Fibroblast of peridontal ligament (primary cell): ENCODE measurements at regions not wholly inside any gene's neighbourhood (a gene's known extent, or its start where the extent isn't known, plus 50 kb on each side); places are given as distances from the start of the nearest gene placed in this dataset.

Experiments
- DNase-seq: peaks from one replicate; pipeline ENCODE4 v3.0.0-alpha.2; 2010; ENCODE audit errors: extremely low read depth

DNA sequence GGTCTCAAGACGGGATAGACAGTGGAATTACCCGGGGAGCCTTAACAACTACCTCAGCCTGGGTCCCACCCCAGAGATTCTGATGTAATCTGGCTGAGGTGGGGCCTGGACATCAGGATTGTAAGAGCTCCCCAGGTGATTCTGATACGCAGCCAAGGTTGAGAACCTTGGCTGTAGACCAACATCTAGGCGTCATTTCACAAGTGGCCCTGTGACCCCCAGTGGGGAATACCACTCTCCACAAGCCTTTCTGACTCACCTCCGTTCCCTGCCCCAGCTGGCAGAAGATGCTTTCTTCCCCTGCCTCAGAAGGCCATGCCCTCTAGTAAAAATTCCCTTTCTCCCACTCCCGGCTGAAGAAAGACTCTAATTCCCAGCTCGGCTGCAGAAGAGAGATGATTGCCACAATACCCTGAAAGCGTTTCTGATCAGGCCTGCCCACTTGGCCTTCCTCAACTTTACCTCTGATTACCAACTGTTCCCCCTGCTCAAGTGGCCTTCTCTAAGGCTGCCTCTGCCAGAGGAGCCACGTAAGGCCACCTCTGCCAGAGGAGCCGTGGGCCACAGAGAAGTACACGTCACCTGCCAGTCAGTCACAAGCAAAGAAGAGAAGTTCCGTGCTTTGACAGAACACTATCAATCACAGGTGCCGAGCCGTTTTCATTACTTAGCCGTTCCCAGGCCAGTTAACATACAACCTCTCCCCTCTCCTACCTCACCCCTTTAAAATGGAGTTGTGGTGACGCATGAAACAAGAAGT is 116.8 kb upstream of the PKDCC start:
- no peak for DNase-seq

DNA sequence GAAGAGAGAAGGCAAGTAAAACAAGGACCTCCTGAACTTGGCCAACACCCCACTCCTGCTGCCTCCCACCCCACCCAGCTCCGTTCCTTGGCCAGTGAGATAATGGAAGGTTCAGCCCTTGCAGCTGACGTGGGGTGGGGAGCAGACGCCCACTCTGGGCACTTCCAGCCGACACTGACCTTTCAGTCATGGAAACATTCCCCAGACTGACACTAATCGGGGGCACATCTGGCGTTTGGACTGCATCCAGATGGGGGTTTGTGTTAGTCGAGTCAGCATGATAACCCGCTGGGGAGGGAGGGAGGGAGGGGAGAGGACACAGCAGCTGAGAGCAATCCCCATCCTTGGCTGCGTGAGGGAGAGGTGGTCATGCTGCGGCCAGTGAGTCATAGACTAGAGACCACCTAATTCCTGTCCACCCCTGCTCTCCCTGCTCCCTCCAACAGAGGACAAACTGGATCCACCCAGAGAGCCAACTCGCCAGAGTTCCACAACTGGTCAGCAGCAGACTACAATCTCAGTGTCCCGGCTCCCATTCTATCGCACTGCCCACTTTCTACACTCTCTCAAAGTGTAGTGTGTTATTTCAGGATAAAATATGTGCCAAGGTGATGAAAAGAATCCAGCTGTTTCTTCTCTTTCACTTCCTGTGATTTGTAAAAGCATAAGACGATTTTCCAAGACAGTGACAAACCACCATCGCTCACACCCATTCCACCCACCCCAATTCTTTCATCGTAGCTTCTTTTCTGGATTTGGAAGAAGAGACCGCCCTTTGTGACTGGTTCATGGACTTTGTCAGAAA is 115.4 kb upstream of the PKDCC start:
- DNase-seq = peak; percentile 77

DNA sequence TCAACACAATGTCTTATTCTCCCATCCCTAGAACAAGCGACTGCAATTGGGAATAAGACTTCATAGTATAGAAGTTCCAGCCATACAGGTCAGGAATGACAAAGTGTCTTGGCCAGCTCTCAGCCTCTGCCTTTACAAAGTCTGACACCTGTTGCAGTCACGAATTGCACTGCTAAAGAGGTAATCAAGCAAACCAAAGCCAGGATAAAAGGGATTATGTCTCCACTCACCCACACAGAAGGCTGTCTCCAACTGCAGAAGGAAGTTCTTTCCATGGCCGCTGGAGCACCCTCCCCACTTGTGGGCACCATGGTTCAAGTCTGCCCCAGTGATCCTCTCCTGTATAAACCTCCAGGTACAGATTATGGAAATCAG is 114.8 kb upstream of the PKDCC start:
- DNase-seq = no peak

DNA sequence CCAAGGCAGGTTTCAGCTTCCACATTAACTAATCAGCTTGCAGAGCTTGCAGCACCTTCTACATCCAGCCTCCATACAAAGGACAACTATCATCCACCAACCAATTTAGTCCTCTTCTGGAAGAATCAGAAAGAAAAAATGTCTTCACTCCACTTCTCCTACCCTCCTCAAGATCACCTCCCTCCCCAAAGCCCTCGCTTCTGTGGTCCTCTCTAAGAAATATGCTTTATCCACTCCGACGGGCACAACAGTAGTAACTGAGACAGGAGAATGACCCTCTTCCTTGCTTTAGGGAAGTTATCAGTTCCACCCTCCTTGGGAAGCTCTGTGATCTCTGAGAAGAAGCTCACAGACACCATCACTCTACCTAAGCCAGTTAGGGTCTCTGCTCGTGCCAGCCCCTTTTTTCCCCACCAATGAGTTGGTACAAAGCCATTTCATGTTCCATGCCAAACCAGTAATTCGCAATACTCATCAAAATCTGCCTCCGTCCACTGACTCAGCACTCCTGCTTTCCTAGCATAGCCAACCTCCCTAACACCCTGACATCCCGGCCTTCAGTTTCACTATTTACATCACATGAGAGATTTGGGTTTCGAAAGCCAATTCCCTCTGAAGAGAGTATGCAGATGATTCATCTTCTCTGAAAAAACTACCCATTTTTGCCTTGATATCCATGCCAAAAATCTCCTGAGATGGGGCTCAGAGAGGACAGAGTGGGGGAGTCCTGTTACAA is 114.1 kb upstream of the PKDCC start:
- DNase-seq = peak; percentile 96

DNA sequence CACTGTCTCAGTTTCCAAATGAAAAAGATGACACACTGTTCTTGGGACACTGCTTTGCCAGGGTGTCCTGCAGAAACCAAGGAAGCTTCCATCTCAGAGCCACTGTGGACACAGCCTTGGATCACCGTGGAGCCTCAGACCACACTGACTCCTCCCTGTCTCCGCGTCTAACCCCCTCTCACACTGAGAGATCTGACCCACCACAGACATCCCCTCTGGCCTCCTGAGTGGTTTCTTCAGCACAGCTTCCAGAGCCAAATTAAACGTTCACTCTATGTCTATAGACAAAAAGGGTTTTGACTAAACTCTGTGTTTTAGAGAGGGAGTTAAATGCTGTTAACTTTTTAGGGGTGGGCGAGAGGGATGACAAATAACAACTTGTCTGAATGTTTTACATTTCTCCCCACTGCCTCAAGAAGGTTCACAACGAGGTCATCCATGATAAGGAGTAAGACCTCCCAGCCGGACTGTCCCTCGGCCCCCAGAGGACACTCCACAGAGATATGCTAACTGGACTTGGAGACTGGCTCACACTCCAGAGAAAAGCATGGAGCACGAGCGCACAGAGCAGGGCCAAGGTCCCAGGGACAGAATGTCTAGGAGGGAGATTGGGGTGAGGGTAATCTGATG is 113.4 kb upstream of the PKDCC start:
- no peak for DNase-seq

DNA sequence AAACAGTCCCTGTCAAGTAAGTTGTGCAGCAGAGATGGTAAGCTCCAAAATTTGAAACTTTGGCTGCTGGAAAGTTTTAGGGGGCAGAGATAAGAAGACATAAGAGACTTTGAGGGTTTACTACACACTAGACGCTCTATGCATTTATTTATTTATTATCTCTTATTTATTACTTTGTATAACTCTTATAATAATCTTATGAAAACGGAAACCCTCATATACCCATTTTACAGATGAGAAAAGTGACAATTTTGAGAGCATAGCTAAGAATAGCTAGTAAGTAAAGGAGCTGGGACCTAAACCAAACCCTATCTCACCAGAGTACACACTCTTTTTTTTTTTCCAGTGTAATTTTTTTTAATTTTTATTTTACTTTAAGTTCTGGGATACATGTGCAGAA is 112.8 kb upstream of the PKDCC start:
- no peak for DNase-seq

DNA sequence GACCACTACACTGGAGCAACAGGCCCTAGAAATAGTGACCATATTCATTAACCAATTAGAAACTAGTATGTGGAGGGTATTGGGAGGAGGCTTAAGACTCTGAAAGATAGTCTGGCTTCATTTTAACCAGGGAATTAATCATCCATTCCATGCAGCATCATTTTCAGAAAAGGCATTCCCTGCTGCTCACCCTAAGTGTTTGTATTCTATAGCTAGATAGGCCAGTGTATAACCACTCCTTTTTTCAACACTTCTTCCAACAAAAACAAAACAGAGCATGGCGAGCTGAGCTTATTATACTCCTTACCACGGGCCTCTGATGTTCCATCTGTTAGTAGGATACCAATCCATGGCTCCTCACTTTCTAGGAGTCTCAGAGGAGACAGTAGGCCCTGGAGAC is 112.0 kb upstream of the PKDCC start:
- no peak for DNase-seq

DNA sequence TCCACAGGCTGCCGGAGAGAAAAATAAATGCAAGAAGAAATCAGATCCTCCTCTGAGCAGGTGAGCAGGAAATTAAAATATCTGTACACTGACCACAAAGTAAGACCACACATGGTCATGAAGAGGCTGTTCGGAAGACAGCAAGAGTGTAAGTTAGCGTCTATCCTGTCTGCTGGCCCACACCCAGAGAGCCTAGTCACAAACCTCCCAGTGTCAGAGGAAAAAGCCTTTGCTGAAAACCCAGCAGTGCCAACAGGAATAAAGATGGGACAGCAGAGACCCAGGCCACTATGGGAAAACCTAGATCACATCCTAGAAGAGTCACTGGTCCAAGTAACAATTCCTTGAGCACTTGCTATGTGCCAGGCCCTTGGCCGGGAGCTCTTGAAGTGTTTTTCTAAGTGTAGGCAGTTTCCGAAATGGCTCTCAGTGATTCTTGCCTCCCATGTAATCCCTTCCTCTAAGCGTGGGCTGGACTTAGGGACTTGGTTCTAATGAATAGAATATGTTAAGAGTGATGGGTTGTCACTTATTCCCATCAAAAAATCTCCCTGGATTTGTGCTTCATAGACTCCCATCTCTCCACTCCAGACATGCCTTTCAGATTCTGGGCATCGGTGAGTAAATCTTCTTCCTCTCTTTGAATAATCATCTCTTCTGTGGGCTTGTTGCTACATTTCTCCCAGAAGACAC is 110.9 kb upstream of the PKDCC start:
- DNase-seq = peak; percentile 10

DNA sequence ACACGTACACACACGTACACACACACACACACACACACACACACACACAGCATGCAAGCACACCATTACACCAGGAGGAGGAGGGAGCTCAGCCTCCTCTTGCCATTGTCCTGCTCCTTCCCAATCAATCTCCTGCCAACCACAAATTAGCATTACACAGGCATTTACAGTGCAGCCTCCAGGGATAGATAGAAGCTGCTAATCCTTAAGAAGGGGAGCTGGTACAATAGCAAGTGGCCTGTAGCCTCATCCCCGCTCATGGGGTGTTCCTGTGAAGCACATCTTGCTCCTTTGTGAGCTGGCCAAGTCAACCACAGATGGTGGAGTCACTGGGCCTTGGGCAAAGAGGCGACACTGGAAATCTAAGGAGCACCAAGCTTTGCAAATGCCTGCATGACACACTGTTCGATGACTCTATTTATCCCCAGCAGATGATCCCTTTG is 110.3 kb upstream of the PKDCC start:
- peak; percentile 24 for DNase-seq

DNA sequence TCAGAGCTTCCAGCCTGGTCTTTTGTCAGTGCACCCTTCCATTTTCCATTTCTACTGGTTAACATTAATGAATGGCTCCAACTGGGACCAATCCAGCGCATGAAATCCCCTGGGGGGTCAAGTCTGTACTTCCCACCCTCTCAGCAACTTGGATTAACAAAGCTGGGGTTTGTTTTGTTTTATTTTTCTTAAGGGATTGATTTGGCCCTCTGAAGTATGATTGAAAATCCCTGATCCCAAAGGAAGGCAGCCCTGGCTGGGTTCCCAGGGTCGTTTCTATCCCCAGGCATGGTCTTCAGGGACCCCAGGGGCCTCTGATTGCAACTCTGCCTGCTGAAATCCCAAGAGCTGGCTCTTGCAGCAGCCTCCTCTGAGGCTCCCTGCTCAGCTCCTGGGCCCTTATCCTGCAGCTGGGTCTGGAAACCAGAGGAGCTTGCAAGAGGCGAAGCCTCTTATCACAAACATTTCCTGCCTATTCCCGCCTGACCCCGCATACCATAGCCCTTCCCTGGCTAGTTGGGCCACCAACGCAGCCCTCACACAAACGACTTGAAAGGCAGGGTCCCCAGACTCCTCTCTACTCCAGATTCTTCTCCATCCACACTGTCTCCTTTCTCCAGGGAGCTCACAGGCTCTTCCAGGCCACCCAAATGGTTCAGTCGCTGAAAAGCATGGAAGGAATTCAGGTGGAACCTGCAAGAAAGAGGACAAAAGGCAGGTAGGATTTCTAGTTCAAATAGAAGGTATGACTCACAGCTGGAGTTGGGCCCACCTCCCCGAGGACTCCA is 109.7 kb upstream of the PKDCC start:
- peak; percentile 14 for DNase-seq

DNA sequence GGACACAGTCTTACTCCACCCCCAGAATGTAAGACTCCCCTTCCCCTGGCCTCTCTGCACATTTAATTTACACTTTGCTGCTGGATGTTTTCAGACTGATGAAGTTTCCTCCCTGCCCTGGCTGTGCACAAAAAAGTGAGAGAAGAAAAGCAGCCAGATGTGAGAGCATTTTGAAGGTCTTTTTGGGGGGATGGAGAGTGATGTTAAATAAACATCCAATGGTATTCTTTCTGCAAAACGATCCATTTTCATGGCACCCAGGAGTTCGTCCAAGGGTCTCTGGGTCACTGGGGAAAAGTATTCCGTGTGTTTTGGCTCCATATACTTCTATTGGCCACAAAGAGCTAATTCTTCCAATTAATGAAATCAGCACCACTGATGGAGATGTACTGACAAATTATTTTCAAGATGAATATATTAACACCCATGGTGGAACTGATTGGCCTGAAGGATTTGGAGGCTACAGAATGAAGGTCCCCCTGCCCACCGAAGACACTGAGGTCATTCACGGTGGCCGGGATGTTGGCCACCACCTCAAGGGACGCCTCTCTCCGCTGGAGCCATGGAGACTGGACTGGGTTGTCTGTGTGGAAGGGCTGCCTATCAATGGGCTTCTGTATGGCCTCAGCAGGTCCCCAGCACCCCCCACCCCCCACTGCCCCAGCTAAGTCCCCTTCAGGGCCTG is 107.6 kb upstream of the PKDCC start:
- no peak for DNase-seq

DNA sequence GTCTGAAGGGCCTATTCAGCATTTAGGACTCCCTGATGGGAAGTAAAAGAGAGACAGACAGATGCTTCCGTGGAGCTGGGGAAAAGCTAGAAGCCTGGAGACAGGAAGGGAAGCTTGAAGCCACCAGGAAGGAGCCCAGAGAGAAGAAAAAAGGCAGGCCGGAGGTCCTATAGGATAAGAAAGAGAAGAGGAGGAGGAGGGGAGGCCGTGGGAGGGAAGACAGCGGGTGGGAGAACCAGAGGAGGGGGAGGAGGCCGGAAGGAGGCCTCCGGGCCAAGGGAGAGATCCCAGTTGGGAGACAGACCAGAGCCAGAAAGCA is 107.1 kb upstream of the PKDCC start:
- DNase-seq = no peak

DNA sequence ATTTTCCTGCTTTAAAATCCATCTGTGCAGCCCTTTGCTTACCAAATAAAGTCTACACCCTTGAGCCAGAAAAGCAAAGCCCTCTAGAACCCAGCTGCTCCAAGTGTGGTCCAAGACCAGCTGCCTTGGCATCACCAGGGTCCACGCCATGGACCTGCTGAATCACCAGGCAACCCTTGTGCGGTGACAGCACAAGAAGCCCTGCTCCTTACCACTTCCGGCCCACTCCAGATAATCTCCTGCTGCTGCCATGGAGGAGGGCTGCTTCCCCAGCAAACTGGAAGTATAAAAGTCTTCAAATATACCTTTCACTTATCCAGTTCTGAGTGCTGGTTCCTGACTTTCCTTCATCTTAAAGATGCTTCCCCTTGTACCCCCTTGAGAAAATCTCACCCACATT is 106.0 kb upstream of the PKDCC start:
- DNase-seq = no peak

DNA sequence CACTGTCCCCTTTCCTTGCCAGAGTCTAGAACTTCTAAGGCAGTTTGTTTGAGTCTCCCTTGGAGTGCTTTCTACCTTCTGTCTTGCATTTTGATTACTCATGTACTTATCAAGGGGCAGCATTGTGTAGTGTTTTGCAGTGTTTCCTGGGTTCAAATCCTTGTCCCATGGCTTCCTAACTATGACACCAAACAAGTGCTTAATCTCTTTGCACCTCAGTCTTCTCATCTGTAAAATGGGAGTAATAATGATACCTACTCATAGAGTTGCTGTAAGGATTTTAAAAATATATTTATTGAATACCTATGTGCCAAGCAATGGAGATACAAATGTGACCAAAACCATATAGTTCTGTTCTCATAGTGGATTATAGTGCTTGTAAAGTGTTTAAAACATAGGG is 105.5 kb upstream of the PKDCC start:
- DNase-seq = no peak

DNA sequence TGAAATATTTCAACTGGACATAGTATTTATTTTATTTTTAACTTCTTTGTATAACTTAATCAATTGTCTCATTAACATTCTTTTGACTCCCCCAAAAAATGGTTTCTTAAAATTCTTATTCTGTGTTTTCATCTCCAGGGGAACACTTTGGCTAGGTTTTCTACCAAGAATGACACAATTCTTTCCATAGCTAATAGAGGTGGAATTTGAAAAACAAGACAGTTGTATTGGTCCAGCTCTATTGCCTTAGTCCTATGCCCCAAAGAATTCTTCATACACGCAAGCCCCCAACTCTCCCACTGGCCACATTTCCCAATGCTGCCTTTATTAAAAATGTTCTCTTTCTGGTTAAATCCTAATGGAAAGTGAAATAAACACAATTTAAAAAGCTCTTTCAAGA is 104.7 kb upstream of the PKDCC start:
- DNase-seq = no peak

DNA sequence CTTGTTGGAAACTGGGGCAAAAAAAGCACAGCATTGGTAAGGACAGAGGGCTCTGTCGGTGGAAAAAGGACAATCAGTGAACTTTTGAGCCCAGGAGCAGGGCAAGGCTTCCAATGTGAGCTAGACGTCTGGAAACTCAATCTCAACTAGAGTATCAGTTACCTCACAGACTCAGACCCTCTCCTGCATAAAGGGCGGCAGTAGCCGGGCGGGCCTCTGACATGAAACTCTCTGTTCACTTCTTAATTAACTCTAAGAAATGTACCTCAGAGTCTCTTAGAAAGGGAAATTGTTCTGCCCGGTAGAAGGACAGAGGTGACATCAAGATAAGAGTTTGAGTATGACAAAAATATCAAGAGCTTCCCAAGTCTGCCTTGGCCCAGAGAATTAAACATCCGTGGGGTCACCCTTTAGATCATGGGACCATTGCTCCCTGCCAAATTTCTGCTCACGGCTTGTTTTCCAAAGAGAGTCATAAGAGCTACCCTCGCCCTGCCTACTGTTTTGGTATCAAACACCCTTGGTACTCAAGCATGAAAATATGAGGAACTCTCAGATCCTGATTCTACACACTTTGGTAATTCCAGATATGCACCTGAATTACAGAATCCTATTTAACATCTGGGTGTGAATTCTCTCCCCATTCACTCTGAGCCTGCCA is 103.5 kb upstream of the PKDCC start:
- no peak for DNase-seq

DNA sequence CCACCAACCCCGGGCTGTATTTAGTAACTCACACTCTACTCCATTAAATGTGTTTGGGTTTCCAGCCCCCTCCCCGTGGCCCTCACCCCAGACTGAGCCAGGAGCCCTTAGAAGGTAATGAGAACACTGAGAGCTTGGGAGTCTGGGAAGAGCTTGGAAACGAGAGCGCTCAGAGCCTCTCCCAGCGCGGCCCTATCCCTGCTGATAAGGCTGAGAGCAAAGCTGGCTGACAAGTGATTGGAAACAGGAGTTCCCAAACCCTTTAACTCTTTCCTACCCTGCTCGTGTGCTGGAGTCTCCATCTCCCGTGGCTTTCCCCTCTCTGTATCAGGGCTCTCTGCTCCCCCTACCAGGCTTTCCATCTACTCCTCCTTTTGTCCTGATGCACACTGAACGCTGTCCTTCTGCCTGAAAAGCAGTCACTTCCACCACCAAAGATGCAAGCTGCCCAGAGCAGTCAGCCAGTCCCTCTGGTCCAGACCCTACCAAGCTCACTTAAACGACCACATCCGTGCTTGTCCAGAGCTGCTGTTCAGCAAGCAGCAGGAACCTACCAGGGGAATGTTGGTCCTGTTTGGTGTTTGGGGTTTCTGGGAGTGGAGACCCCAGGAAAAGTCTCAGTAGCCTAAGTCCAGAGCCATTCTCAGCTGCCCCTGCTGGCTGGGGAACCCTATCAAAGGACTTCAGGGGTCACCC is 100.0 kb upstream of the PKDCC start:
- no peak for DNase-seq

DNA sequence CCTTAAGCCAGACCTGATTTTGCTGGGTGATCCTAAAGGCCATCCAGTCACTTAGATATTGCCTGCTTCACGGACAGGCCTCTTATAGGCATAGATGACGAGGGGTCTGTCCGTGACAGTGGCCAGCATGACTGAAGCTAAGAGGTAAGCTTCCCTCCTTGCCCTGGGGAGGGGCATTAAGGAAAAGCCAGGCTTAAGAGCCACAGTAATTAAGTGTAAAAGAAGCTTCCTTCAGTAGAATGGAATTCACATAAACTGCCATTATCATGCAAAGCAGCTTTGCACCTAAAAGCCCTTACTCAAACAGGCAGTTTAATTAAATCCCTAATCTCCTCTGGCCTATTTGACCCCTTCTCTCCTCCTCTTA is 99.4 kb upstream of the PKDCC start:
- no peak for DNase-seq
